ENCODE measurements at regions not wholly inside any gene's neighbourhood (a gene's known extent, or its start where the extent isn't known, plus 50 kb on each side); places are given as distances from the start of the nearest gene placed in this dataset.
"Not testable (repeated sequence)": the region's sequence is repeated elsewhere in the genome, so short reads cannot be mapped to it uniquely, and the experiment has no call there.

DNA sequence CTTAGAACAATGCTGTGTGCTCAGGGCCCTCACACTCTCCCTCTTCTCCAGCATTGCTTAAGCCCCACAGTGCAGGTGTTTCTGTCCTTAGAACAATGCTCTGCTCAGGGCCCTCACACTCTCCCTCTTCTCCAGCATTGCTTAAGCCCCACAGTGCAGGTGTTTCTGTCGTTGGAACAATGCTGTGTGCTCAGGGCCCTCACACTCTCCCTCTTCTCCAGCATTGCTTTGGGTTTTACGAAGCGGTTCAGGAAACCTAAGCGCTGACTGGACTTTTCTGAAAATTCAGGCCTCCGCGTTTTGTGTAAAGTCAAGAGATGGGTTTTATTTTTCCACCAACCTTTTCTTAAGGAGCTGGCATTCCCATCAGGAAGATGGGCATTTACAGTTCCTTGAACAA lies 838.0 kb downstream of the TRIML1 start:
- not testable (repeated sequence) for DNase-seq

DNA sequence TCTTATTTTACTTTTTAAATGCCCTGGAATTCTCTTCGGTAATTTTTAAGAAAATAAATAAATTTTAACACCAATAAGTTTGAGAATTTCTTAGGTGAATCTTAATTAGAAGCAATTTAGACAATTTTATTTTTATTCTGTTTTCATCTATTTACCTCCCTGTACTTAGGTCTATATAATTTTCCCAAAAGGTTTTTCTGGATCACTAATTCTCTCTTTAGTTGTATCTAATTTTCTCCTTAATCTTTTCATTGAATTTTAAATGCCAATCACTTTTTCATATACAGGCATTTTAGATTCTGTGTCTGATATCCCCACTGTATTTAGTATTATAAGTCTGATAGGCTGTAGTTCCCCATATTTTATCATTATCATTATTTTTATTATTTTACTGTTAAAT lies 845.3 kb downstream of the TRIML1 start:
- no peak for DNase-seq

- DNase-seq, result no peak
These were observed 847.0 kb downstream of the TRIML1 start for GRCh38 chr4:188986271-188986689.

DNA sequence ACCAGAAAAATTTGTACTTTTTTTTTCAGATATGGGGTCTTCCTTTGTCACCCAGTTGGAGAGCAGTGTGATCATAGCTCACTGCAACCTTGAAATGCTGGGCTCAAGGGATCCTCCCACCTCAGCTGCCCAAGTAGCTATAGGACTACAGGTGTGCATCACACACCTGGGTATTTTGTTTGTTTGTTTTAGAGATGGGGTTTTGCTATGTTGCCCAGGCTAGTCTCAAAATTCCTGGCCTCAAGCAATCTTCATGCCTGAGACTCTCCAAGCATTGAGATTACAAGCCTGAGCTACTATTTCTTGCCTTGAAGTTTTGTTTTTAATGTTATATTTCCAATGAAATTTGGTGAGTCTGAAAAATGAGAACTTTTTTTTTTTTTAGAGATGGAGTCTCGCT lies 847.8 kb downstream of the TRIML1 start:
- DNase-seq, result no peak

DNA sequence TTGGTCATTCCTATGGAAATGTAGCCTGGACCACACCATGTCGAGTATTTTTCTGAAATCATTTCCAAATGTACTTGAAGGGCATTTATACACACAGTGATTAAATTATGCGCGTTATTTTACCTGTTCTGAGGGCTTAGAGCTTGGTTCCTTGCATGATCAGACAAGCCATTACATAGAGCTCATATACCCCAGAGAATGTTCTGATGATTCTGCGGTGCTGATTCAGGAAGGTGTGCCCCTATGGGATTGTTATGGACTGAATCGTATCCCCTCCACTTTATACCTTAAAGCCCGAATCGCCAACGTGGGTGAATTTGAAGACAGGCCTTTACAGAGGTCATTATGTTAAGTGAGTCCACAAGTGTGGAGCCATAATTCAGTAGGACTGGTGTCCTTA lies 848.9 kb downstream of the TRIML1 start:
- no peak for DNase-seq

DNA sequence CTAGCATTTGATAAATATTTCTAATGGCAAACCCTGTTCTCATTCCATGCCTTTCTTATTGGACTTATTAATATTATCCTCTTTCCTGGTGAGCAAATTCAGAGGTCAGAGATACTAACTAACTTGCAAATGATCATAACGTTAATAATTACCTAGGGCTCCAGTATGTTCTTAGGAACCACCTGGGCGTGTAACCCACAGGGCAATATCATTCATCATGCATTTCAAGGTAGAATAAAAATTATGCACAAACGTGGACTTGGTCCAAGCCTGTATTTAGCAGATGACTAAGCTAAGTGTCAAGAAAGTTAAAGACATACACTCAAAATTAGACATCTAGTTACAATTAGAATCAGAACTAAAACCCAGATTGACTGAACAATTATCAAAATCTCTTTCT lies 850.1 kb downstream of the TRIML1 start:
- no peak for DNase-seq

GRCh38 chr4:188992706-188993105 lies 853.5 kb downstream of the TRIML1 start:
- no peak for DNase-seq

GRCh38 chr4:188993871-188994270 lies 854.6 kb downstream of the TRIML1 start:
- no peak for DNase-seq

GRCh38 chr4:189001283-189001970 lies 862.2 kb downstream of the TRIML1 start:
- no peak for DNase-seq

GRCh38 chr4:189001971-189002450 lies 862.8 kb downstream of the TRIML1 start:
- DNase-seq, result no peak

DNA sequence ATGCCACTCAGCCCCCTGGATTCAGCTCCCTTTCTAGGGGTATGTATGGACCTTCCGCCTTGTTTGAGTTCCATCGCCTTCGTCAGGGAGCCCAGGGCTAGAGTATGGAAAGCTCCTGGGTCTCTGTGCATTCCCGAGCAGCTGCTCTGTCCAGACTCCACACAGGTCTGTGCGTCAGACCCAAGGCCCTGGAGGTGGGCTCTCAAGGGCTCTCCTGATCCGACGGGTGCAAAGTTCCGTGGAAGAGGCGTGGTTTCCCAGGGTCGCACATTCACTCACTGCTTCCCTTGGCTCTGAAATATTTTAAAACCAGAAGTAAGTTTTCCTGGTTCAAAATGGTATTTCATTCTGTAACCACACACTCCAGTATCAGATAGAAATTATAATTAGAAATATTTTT lies 863.2 kb downstream of the TRIML1 start:
- DNase-seq, result no peak

DNA sequence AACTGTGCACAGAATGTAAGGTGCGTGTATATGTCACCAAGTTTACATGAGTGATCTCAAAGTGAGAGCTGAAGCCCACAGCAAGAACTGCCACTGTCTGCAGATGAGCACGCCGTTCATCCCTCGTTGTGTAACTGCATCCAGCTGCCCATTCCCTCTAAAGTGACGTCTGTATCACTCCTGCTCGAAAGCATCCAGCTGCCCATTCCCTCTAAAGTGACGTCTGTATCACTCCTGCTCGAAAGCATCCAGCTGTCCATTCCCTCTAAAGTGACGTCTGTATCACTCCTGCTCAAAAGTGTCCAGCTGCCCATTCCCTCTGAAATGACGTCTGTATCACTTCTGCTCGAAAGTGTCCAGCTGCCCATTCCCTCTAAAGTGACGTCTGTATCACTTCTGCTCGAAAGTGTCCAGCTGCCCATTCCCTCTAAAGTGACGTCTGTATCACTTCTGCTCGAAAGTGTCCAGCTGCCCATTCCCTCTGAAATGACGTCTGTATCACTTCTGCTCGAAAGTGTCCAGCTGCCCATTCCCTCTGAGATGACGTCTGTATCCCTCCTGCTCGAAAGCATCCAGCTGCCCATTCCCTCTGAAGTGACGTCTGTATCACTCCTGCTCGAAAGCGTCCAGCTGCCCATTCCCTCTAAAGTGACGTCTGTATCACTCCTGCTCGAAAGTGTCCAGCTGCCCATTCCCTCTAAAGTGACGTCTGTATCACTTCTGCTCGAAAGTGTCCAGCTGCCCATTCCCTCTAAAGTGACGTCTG lies 871.4 kb downstream of the TRIML1 start:
- not testable (repeated sequence) for DNase-seq

- DNase-seq, result no peak
These were observed 882.6 kb downstream of the TRIML1 start for GRCh38 chr4:189021831-189022230.

GRCh38 chr4:189022440-189023035 lies 883.3 kb downstream of the TRIML1 start:
- DNase-seq, result no peak

DNA sequence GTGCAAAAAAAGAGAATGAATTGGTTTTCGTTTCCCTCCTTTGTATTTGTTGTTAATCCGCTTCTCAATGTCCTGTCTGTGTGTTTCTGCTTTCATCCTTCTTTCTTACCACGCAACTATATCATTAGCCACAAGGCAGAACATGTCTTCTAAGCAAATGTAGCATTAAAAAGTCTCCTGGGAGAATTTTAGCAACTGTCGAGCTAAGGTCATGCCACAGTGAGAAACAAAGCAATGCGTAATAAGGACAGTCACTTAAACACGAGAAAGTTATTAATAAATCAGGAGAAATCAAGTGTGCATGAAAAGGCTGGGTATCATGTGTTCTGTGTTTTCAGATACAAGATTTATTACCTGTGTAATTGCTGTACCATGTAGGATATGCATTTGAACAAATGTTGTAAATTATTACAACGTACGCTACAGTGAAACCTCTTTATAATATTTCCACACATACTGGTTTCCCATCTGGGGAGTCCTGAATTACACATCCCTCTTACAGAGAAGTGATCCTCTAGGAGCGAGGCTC lies 890.8 kb downstream of the TRIML1 start:
- no peak for DNase-seq

DNA sequence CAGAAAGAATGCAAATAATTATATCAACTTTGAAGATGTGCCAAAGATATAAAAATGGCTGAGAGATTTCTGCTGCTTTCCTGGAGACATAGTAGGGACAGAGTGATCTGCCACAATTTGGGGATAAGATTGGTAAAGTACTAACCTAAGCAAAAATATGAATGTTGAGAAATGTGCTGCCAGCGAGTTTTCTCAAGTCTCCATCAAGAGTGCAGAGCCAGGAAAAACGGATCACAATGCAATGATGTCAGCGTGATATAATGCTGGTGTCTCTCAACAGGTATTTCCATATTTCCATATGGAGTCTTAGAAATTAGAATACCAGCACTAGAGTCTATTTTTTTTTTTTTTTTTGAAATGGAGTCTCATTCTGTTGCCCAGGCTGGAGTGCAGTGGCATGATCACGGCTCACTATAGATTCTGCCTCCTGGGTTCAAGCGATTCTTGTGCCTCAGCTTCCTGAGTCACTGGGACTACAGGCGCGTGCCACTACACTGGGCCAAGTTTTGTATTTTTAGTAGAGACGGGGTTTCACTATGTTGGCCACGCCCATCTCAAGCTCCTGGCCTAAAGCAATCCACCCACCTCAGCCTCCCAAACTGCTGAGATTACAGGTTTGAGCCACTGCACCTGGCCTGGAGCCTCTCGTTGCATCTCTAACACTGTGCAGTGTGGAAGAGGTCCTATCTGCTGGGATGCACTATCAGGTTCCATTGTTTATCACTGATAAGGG lies 893.5 kb downstream of the TRIML1 start:
- no peak for DNase-seq

- no peak for DNase-seq
These were observed 894.6 kb downstream of the TRIML1 start for GRCh38 chr4:189033801-189034347.

DNA sequence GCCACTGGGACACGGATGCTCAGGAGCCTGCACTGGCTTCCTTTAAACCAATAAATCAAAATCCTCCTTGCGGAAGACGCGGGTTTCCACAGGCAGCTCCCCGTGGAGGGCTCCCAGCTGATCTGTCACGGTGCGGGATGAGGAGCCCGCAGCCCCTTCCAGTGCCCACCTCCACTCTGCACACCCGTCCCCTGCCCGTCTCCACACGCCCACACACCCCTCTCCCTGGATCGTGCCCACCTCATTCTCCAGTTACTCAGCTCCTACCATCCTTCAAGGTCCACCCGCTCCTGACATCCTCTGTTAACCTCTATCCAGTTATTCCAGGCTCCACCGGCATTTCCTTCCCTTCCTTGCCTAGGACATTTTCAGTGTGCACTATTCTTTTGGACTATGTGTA lies 895.9 kb downstream of the TRIML1 start:
- DNase-seq, result no peak

- no peak for DNase-seq
These were observed 896.4 kb downstream of the TRIML1 start for GRCh38 chr4:189035654-189036053.

DNA sequence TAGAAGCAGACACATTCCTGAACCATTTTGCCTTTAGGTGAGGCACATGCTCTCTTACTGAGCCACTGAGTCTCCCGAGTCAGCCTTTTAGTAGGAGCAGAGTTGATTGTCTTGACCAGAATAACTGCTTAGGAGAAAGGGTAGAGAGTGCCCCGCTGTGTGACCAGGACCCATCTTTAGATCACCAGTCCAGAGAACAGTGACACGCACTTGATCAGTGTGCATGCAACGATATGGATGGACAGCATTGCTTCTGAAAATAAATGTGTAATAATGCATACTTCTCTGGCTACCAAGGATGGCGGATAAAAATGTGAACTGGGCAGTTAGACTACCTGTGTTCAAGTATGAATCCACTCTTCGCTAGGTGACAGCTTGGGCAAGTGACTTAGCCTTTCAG lies 897.7 kb downstream of the TRIML1 start:
- no peak for DNase-seq

DNA sequence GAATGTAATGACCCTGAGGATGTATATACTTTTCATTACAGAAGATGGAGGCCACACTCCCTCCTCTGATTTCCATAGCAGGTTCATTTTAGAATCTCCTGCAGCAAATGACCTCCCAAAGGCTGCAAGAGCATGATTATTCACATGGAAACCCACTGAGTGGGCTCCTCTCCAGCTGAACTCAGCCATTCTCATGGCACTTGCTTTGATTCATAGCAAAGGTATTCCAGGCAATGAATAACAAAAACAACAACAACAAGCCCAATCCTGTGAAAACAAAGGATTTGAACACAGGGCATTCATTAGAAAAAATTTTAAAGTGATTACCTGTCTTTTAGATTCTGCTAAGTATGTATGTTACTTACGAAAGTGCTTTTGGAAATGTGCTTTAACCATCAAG lies 894.0 kb upstream of the FRG1 start:
- DNase-seq, result no peak

DNA sequence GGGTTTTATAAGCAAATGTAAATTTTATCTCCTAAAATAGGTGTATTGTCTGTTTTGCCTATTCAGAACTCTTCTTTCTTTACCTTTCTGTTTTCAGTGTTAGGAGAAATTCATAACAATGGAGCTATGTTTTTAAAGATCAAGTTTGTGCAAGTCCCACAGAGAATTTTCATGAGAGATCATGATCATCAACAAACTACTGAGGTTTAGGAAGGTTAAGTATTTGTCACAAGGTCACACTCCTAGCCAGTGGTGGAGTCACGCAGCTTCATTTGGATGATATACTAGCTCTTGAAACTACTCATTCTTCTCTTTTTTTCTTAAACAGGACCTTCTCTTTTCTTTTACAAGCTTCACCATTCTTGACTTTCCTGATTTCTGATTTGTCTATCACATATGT lies 892.6 kb upstream of the FRG1 start:
- DNase-seq, result no peak

GRCh38 chr4:189049682-189050081 lies 891.0 kb upstream of the FRG1 start:
- no peak for DNase-seq

Data from NCI-H2029 treated with DMSO at 0.1 percent for 48 hours (cell line).